Liver (tissue), 3 donors: ENCODE measurements at regions not wholly inside any gene's neighbourhood (a gene's known extent, or its start where the extent isn't known, plus 50 kb on each side); places are given as distances from the start of the nearest gene placed in this dataset.

Experiments
- GABPA ChIP-seq, 2 donors: IDR thresholded peaks in 1 of 2; conservative IDR thresholded peaks in 1 of 2; 2 replicates each; pipeline ENCODE4 v1.6.1; 2016; ENCODE audit warnings: antibody characterized with exemption in 2 of 2, mild to moderate bottlenecking in 1 of 2, moderate library complexity in 1 of 2
- MAX ChIP-seq: IDR thresholded peaks from 2 replicates; pipeline ENCODE4 v1.6.1; 2016; ENCODE audit warnings: antibody characterized with exemption
- RAD21 ChIP-seq, 2 donors: IDR thresholded peaks; 2 replicates each; pipeline ENCODE4 v1.6.1; 2016; ENCODE audit warnings: antibody characterized with exemption in 2 of 2, mild to moderate bottlenecking in 2 of 2
- SP1 ChIP-seq: IDR thresholded peaks from 2 replicates; pipeline ENCODE4 v1.6.1; 2018; ENCODE audit warnings: antibody characterized with exemption, mild to moderate bottlenecking
- TAF1 ChIP-seq: conservative IDR thresholded peaks from 2 replicates; pipeline ENCODE4 v1.6.1; 2016; ENCODE audit warnings: antibody characterized with exemption, mild to moderate bottlenecking
- YY1 ChIP-seq: IDR thresholded peaks from 2 replicates; pipeline ENCODE4 v1.6.1; 2016; ENCODE audit warnings: antibody characterized with exemption, mild to moderate bottlenecking
- TF ChIP-seq, protein P1 (sequence below): fragments of 150-350 bp; IDR thresholded peaks from 2 replicates; pipeline ENCODE4 v1.5.1; 2017; ENCODE audit warnings: improper control_type of control experiment, low read depth, low read length; ENCODE audit not compliant: missing input control
- TF ChIP-seq, protein P2 (sequence below): IDR thresholded peaks from 2 replicates; pipeline ENCODE4 v1.6.1; 2016; ENCODE audit warnings: antibody characterized with exemption, mild to moderate bottlenecking
- donor health status: healthy.
- donor health status: healthy.

DNA sequence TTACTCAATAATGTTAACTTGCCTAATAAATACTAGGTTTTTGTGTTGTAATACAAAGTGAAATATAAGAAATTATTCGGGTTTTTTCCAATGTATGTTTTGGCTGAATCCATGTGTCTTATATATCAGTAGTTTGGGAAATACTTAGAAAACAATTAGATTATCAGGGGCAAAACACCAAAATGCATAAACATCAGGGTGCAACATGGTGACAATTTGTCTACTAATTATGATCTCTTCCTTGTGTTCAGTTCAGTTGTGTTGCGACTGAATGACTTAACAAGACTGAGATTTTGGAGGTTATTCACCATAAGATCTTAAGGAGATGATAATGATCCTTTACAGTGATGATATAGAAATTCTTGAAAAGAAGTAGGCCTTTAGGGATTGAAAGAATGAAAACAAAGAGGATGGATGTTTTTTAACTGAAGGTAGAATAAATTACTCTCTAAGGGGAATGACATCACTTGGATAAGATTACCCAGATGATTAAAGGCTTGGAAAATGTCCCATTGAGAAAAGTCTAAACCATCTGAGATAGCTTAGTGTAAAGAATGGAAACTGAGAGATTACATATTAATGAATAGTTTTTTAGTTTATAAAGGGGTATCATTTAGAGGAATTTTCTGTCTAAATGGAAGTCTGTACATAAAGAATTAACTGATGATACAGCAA, 415.8 kb downstream of the SPATA31D1 start:
- TF ChIP-seq MAX = no peak
- TF ChIP-seq, protein P1, sequence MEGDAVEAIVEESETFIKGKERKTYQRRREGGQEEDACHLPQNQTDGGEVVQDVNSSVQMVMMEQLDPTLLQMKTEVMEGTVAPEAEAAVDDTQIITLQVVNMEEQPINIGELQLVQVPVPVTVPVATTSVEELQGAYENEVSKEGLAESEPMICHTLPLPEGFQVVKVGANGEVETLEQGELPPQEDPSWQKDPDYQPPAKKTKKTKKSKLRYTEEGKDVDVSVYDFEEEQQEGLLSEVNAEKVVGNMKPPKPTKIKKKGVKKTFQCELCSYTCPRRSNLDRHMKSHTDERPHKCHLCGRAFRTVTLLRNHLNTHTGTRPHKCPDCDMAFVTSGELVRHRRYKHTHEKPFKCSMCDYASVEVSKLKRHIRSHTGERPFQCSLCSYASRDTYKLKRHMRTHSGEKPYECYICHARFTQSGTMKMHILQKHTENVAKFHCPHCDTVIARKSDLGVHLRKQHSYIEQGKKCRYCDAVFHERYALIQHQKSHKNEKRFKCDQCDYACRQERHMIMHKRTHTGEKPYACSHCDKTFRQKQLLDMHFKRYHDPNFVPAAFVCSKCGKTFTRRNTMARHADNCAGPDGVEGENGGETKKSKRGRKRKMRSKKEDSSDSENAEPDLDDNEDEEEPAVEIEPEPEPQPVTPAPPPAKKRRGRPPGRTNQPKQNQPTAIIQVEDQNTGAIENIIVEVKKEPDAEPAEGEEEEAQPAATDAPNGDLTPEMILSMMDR = no peak
- no peak for TF ChIP-seq GABPA (IDR thresholded peaks at IDR 0.05 in 1 of 2, conservative IDR thresholded peaks at IDR 0.05 in 1 of 2)
- TF ChIP-seq, protein P2, sequence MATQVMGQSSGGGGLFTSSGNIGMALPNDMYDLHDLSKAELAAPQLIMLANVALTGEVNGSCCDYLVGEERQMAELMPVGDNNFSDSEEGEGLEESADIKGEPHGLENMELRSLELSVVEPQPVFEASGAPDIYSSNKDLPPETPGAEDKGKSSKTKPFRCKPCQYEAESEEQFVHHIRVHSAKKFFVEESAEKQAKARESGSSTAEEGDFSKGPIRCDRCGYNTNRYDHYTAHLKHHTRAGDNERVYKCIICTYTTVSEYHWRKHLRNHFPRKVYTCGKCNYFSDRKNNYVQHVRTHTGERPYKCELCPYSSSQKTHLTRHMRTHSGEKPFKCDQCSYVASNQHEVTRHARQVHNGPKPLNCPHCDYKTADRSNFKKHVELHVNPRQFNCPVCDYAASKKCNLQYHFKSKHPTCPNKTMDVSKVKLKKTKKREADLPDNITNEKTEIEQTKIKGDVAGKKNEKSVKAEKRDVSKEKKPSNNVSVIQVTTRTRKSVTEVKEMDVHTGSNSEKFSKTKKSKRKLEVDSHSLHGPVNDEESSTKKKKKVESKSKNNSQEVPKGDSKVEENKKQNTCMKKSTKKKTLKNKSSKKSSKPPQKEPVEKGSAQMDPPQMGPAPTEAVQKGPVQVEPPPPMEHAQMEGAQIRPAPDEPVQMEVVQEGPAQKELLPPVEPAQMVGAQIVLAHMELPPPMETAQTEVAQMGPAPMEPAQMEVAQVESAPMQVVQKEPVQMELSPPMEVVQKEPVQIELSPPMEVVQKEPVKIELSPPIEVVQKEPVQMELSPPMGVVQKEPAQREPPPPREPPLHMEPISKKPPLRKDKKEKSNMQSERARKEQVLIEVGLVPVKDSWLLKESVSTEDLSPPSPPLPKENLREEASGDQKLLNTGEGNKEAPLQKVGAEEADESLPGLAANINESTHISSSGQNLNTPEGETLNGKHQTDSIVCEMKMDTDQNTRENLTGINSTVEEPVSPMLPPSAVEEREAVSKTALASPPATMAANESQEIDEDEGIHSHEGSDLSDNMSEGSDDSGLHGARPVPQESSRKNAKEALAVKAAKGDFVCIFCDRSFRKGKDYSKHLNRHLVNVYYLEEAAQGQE = no peak
- no peak for TF ChIP-seq TAF1
- no peak for TF ChIP-seq SP1
- TF ChIP-seq RAD21 (IDR thresholded peaks at IDR 0.05) = no peak
- TF ChIP-seq YY1 = no peak
